AG08395 (cell line): ENCODE measurements at regions not wholly inside any gene's neighbourhood (a gene's known extent, or its start where the extent isn't known, plus 50 kb on each side); places are given as distances from the start of the nearest gene placed in this dataset.
"Not testable (repeated sequence)": the region's sequence is repeated elsewhere in the genome, so short reads cannot be mapped to it uniquely, and the experiment has no call there.

ENCODE experiments used
- DNase-seq: peaks from one replicate; pipeline ENCODE4 v3.0.0; 2012; ENCODE audit warnings: mixed read lengths, low spot score

DNA sequence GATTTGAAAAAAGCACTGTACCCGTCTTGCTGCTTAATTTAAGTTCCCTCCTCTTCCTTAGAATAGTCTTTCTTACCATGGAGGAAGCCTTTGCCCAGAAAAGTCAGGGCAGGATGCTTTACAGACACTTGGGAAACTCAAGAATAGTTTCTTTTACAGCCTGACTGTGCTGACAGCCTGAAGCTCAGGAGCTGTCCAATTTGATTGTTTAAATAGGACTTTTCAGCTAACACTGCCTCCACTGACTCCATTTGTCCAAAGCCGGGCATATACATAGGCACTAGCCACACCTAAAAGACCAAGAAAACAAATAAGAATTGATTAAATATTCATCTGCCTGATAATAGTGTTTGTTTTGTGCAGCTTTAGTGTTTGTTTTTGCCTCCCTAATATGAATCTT lies 110.9 kb upstream of the L3MBTL4 start:
- no peak for DNase-seq

DNA sequence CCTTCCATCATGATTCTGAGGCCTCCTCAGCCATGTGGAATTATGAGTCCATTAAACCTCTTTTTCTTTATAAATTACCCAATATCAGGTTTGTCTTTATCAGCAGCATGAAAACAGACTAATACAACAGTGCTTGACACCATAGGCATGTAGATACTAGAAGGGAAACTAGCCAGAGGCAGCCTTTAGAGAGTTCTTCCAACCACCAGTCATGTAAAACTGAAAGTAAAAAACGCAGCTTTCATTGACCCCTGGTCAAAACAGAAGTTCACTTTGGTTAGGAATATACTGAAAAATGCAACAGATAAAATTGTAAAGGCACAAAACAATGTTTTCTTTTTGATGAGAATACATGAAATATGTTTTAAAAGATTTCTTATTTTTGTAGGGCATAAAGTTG lies 122.8 kb upstream of the L3MBTL4 start:
- DNase-seq = no peak

DNA sequence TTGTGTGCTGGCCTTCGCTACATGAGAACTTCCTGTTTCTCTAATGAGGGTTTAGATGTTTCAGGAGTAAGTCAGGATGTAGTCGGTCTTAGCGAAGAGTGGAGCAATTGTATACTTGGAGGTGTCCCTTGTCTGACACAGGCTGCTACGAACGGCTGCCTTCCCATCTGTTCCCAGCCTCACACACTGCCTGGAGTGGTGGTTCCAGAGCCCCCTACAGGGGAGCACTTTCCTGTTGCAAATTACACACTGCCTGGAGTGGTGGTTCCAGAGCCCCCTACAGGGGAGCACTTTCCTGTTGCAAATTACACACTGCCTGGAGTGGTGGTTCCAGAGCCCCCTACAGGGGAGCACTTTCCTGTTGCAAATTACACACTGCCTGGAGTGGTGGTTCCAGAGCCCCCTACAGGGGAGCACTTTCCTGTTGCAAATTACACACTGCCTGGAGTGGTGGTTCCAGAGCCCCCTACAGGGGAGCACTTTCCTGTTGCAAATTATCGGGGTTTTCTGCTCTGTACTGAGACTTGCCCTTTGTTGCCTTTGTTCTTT lies 126.5 kb upstream of the L3MBTL4 start:
- not testable (repeated sequence) for DNase-seq

DNA sequence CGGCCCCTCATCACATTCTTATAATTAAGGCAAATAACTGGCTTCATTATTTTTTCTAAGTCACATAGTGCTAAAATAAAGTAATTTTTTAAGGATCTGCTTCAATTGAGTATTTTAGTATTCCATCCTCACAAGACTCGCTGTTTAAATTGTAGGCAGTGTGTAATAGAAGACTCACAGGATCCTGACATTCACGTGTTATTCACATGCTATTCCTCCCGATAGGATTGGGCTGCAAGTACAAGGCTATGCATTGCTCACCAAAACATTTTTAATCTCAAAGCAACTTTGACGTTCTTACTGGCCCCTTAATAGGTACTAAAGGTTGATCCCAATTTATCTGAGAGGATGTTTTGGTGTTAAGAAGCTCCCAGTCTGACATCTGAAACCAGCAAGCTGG lies 127.6 kb upstream of the L3MBTL4 start:
- no peak for DNase-seq

DNA sequence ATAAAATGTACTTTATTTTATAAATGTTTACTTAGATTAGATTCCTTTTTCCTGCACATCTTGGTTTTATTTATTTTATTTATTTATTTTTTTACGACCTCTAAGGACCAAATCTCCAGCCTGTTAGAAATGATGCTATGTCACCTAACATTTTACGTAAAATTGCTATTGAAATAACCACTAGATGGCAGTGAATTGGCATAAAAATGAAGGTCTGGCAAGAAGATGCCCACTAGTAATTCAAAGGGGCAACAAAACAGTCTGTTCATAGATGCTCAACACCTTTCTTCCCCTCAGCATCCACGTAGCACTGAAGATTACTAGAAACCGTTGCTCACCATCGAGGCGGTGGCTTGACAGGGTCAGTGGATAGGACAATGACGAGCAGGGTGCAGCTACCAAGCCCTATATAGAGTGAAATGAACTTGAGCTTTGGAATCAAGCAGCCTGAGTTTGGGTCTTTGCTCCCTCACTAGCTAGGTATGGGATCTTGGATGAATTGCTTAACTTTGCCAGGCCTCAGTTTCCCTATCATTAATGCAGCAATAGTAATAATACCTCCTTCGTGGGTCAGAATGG lies 128.7 kb upstream of the L3MBTL4 start:
- peak; percentile 40 for DNase-seq

- no peak for DNase-seq
Observed at GRCh38 chr18:6546229-6546628, 131.5 kb upstream of the L3MBTL4 start.

DNA sequence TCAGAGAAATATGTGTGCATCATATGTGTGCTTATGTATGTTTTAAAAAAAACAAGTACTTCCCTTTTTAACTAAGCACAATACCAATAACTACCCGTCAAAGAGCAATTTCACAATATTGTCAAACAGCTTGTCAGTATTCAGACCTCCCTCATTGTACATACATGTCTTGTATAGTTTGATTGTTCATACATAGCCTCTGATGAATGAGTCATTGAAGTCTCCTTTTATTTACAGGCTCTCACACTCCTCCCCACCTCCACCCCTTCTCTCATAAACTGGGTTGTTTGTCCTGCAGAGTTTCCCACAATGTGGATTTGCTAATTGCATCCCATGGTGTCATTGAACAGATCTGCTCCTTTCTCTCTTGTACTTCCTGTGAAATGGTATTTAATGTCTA lies 132.8 kb upstream of the L3MBTL4 start:
- DNase-seq = no peak

GRCh38 chr18:6553234-6553900 lies 138.7 kb upstream of the L3MBTL4 start:
- DNase-seq = no peak

DNA sequence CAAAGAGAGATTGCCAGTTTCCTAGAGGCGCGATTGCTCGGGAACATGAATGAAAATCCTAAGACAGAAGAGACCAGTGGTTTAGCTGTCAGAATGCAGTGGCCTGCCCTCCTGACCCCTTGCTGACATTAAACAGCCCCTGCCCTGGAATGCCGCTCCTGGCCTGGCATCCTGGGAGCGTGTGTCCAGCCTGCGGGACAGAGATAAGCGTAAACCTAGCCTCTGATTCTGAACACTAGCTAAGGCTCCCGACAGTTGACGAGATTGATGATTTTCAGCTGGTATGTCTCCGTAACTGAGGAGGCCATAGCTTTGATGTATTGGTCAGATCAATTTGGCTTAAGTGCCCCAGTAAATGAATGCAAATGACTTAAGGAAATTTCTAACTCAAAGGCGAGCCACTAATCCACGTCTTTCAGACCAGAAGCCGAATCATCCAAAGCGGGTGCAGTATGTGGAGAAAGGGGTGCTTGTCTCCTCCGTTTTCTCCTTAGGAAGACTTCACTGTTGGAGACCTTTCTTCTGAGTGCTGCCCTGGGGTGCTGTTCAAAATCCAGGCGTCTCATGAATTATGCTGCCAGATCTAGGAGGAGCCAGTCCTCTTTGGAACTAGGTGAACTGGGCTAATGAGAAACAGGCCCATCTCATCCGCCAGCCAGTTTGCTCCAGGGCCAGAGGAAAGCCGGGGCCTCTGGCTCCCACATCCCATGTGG lies 142.5 kb upstream of the L3MBTL4 start:
- no peak for DNase-seq

DNA sequence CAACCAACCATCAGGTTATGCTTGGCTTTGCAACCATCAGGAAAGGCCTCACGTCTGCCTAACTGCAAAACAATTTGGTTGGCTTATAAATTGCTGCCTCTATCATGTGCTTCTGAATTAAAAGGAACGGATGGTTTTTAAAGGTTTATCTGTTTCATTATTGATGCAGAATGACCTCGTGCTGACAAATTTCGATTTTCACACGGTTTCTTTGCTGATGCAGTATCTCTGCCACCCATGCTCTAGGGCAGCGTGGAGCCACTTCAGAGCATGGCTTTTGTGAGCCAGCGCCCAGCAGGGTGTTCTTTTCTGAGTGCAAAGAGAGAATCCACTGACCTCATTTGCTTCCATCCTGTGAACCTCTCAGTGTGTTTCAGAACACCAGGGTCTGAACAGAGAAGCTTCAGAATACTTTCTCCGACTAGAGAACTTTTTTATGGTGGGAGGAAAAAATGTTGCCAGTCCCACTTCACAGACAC lies 143.1 kb upstream of the L3MBTL4 start:
- DNase-seq = no peak

DNA sequence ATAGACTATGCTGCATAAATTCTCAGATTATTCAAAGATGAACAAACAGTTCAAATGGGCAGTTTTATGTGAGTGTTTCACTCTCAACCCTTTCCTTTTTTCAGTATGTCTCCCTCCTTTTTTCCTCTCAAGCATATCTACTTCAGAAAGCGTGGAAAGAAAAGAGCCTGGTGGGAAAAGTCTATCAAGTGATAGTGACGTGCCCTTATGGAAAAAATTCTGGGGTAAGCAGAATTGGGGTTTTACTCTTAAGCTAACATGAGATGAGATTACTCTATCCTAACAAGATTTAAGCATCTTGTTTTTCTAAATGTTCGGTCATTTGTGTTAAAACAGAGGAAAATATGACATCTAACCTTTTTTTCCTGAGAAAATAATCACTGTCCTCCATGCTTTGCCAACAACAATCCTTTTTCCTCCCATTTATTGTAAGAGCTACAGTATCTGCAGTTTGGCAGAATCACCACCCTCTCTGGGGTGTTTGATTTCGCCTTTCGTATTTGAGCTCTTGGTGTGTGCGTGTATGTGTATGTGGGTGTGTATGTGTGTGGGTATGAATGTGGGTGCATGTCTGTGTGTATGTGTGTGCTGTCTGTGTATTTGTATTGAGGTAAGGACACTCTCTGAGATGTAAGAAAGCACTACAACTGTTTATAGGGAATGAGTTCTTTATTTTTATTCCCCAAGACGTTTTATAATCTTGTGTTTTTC lies 143.9 kb upstream of the L3MBTL4 start:
- DNase-seq = no peak

DNA sequence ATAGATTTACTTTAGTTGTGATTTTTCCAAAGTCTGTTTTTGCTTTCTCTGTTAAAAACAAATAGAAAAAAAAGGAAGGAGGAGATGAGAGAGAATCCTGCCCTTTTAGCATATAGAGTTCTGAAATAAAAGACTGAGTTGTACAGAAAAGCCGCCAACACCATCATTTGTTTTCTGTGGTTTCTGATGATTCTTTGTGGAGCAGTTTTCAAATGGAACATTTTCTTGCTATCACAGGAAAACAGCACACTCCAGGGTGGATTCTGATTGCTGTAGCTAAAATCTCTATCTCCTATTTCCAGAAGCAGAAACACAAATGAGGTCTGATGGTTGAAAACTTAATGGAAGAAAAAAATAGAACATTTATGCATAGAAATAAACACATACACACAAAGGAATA lies 144.6 kb upstream of the L3MBTL4 start:
- DNase-seq = no peak

GRCh38 chr18:6561016-6561415 lies 146.3 kb upstream of the L3MBTL4 start:
- no peak for DNase-seq

DNA sequence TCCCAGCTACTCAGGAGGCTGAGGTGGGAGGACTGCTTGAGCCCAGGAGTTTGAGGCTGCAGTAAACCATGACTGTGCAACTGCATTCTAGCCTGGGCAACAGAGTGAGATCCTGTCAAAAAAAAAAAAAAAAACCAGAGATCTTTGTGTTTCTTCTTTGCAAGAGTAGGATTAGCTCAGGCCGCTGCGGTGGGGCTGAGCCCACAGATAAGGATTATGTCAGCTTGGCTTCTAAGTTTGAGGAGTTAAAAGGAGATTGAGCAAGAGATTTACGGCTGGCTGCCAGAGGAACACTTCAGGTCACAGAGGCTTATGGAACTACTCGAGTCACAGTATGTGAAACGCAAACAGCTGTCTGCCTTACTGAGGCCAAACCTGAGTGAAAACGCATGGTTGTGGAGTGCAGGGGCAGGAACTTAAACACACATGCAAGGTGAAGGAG lies 146.7 kb upstream of the L3MBTL4 start:
- no peak for DNase-seq

GRCh38 chr18:6561862-6562291 lies 147.2 kb upstream of the L3MBTL4 start:
- no peak for DNase-seq

- no peak for DNase-seq
Observed at GRCh38 chr18:6563896-6564295, 149.2 kb upstream of the L3MBTL4 start.

DNA sequence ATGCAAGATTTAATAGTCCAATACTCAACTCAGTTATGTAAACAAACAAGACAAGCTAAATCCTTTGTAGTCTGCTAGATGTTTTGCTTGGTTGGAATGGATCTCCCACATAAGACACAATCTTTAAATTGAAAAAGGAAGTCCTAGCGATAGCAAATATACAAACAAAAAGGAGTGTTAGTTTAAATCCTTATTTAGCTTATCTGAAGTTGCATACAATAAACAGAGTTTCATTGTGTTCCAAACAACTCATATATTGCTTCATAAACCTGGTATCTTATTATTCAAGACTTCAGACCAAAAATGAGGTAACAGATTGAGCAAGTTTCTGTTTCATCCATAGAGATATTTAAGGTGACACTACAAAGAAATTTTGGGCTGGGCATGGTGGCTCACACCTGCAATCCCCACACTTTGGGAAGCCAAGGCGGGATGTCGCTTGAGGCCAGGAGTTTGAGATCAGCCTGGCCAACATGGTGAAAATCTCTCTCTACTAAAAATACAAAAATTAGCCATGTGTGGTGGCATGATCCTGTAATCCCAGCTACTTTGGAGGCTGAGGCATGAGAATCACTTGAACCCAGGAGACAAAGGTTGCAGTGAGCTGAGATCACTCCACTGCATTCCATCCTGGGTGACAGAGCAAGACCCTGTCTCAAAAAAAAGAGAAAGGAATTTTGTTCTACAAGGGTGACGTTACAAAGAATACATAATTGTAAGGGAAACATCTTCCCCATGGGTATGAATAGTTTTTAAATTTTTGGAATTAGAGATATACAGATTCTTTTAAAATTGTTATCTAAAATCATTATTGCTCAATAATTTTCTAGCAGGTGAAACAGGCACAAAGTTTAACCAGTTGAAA lies 150.5 kb upstream of the L3MBTL4 start:
- DNase-seq = no peak

- no peak for DNase-seq
Observed at GRCh38 chr18:6565815-6566081, 151.0 kb upstream of the L3MBTL4 start.

- DNase-seq = no peak
Observed at GRCh38 chr18:6566338-6566911, 151.7 kb upstream of the L3MBTL4 start.

DNA sequence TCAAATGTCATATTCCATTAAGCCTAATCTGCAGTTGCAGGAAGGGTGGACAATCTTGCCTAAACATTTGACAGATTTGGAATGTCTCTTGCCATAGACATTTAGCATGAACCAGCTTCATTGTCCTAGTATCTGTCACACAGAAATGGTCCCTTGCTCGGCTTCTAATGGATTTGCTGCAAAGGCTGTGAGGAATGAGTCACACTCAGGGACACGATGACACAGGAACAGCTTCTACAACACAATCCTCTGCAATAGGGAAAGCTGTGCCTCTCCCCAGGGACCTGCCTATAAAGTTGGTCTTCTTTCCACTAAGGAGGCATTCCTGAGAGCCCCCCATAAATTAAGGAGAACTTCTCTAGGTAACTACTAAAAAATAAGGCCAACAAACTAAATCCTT lies 155.1 kb upstream of the L3MBTL4 start:
- DNase-seq = no peak

GRCh38 chr18:6570581-6571238 lies 156.0 kb upstream of the L3MBTL4 start:
- no peak for DNase-seq
